Fibroblast of pulmonary artery (primary cell): ENCODE measurements at regions not wholly inside any gene's neighbourhood (a gene's known extent, or its start where the extent isn't known, plus 50 kb on each side); places are given as distances from the start of the nearest gene placed in this dataset.

Source experiments
- DNase-seq: peaks from one replicate; pipeline ENCODE4 v3.0.0-alpha.2; 2010; ENCODE audit warnings: low read depth
- H3K4me3 ChIP-seq: replicated peaks from 2 replicates; pipeline ENCODE4 v1.5.1; 2011; ENCODE audit warnings: low read depth, mild to moderate bottlenecking, control low read depth, low read length, moderate library complexity
- TF ChIP-seq, protein P1 (sequence below): IDR thresholded peaks from 2 replicates; pipeline ENCODE4 v1.5.1; 2011; ENCODE audit warnings: mild to moderate bottlenecking, control low read depth, low read length, inconsistent platforms; ENCODE audit errors: missing control alignments

DNA sequence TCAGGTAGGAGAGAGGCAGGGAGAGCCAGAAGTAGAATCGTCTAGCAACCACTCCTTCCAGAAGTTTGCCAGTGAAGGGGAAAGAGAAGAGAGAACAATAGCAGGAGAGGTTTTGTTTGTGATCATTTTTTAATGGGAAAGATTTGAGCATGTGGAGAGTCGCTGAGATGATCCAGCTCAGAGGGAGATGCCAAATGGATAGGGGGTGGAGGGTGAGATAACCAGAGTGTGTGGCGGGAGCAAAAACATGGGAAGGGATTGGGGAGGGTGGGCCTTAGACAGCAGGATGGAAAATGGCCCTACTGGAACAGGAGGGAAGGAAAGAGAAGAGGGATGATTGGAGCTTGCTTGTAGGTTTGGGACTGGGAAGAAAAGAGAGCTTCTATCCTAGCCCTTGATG, 269.8 kb downstream of the GLI2 start:
- TF ChIP-seq, protein P1, sequence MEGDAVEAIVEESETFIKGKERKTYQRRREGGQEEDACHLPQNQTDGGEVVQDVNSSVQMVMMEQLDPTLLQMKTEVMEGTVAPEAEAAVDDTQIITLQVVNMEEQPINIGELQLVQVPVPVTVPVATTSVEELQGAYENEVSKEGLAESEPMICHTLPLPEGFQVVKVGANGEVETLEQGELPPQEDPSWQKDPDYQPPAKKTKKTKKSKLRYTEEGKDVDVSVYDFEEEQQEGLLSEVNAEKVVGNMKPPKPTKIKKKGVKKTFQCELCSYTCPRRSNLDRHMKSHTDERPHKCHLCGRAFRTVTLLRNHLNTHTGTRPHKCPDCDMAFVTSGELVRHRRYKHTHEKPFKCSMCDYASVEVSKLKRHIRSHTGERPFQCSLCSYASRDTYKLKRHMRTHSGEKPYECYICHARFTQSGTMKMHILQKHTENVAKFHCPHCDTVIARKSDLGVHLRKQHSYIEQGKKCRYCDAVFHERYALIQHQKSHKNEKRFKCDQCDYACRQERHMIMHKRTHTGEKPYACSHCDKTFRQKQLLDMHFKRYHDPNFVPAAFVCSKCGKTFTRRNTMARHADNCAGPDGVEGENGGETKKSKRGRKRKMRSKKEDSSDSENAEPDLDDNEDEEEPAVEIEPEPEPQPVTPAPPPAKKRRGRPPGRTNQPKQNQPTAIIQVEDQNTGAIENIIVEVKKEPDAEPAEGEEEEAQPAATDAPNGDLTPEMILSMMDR: no peak
- no peak for DNase-seq
- no peak overlapping the region for H3K4me3 ChIP-seq

DNA sequence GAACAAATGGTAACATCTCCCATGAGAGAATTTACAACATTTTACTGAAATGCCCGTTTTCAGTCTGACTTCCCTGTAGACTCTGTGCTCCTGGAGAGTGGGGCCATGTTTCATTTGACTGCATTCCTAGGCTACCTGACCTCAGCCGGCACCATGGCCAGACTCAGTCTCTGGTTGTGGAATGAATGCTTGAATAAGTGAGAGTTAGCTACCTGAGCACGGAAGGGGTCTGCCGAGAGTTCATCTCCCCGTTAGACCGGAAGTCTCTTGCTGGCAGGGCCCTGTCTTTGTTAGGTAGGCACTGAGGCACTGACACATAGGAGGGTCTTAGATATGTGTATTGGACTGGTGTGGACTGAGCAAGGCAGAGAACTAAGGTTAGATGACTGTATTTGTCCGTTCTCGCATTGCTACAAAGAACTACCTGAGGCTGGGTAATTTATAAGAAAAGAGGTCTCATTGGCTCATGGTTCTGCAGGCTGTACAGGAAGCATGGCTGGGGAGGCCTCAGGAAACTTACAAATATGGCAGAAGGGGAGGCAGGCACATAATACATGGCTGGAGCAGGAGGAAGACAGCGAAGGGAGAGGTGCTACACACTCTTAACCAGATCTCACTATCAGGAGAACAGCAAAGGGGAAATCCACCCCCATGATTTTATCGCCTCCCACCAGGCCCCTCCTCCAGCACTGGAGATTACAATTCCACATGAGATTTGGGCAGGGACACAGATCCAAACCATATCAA, 271.2 kb downstream of the GLI2 start:
- no peak for DNase-seq
- no peak overlapping the region for H3K4me3 ChIP-seq
- TF ChIP-seq, protein P1: no peak

DNA sequence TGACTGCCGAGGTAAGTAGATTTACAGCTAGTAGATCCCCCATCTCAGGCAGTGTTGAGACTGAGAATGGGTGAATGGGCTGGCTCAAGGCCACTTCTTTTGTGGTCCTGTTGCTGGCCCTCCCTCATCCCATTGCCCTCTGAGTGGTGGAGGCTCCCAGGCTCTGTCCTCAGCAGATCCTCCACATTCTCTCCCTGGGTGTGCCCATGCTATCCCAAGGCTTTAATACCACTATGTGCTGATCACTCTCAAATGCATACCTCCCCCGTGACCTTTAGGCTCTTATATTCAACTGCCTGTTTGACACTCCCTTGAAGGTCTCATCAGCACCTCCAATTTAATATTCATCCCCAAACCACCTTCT, 271.8 kb downstream of the GLI2 start:
- no peak for DNase-seq
- TF ChIP-seq, protein P1: no peak
- no peak overlapping the region for H3K4me3 ChIP-seq

DNA sequence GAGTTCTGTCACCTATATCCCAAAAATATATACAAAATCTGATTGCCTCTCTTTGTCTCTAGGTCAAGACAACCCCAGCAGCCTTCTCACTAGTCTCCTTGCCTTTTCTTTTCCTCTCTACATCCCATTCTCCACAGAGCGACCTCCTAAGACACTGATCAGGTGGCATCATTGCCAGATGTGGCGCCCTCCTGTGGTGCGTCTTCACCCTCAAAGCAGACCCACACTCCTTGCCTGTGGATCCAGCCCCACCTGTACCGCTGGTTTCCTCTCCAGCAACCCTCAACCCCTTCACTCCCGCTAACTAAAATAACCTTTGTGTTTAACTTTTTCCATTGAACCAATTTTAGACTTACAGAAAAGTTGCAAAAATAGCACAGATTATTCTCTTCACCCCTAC, 273.3 kb downstream of the GLI2 start:
- no peak for DNase-seq
- no peak overlapping the region for H3K4me3 ChIP-seq
- TF ChIP-seq, protein P1: peak; percentile 37

DNA sequence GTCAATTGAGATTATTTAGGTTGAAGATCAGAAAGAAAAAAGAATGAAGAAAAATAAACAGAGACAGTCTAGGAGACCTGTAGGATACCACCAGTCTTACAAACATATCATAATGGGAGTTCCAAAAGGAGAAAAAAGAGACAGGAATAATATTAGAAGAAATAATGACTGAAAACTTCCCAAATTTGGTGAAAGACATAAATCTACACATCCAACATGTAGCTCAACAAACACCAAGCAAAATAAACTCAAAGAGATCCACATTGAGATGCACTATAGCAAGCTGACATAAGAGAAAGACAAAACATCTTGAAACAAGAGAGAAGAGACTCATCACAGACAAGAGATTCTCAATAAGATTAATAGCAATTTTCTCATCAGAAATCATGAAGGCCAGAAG, 274.0 kb downstream of the TFCP2L1 start:
- DNase-seq: no peak
- TF ChIP-seq, protein P1: no peak
- H3K4me3 ChIP-seq: no peak overlapping the region

DNA sequence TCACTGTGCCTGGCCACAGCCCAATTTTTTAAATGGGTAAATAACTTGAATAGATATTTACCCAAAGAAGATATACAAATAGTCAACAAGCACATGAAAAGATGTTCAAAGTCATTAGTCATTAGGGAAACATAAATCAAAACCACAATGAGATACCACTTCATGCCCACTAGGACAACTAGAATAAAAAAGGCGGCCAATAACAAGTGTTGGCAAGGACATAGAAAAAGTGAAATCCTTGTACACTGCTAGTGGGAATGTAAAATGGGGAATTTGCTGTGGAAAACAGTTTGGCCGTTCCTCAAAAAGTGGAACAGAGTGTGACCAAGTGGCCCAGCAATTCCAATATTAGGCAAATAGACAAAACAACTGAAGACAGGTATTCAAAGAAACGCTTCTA, 270.1 kb downstream of the TFCP2L1 start:
- H3K4me3 ChIP-seq: no peak overlapping the region
- DNase-seq: no peak
- TF ChIP-seq, protein P1: no peak

DNA sequence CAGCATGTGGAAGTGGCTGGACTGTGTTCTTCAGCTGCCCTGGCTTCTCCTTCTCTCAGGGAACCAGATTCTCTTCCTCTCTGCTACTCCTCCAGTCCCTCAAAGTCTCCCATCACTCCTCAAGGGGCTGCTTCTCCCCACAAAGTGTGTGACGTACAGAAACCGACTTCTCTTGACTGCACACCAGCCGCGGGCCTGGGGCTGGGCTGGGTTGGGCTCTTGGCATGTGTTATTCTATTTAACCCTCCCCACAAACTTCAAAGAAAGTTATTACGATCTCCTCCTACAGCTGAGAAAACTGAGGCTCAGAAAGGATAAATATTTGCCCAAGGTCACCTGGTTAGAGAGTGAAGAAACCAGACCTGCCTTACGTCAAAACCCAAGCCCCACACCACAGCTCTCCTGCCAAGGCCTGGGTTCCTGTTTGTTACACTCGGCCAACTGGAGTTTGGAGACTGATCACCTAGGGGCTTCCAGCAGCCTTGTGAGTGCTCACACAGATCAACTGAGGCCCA, 269.0 kb downstream of the TFCP2L1 start:
- no peak for DNase-seq
- no peak overlapping the region for H3K4me3 ChIP-seq
- TF ChIP-seq, protein P1: no peak
